GM21390 (cell line): ENCODE measurements at regions not wholly inside any gene's neighbourhood (a gene's known extent, or its start where the extent isn't known, plus 50 kb on each side); places are given as distances from the start of the nearest gene placed in this dataset.
"Not testable (repeated sequence)": the region's sequence is repeated elsewhere in the genome, so short reads cannot be mapped to it uniquely, and the experiment has no call there.

Experiments used
- ATAC-seq: cut with Tn5 transposase; IDR thresholded peaks from one replicate; pipeline ENCODE4 v1.9.1; 2021; ENCODE audit not compliant: unreplicated experiment

DNA sequence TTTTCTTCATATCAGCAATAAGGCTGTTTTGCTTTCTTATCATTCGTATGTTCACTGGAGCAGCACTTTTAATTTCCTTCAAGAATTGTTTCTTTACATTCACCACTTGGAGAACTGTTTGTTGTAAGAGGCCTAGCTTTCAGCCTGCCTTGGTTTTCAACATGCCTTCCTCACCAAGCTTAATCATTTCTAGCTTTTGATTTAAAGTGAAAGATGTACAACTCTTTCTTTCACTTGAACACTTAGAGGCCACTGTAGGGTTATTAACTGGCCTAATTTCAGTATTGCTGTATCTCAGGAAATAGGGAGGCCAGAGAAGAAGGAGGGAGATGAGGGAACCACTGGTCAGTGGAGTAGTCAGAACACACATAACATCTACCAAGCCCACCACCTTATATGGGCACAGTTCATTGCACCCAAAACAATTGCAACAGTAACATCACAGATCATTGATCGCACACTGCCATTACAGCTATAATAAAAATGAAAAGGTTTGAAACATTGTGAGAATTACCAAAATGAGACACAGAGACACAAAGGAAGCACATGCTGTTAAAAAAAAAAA is 181.4 kb upstream of the TUBA3C start:
- ATAC-seq = peak; percentile 78

DNA sequence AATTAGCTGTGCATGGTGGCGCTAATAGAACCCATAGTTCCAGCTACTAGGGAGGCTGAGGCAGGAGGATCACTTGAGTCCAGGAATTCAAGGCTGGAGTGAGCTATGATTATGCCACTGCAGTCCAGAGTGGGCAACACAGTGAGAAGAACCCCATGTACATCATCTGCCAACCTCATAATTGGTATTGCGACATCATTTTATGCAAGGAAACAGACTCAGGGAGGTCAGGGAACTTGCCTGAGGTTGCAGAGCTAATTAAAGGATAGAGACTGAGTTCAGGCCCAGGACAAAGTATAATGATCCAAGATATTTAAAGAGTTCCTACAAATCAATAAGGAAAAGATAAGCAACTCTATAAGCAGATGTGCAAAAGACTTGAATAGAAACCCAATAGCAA is 178.1 kb upstream of the TUBA3C start:
- ATAC-seq = not testable (repeated sequence)

DNA sequence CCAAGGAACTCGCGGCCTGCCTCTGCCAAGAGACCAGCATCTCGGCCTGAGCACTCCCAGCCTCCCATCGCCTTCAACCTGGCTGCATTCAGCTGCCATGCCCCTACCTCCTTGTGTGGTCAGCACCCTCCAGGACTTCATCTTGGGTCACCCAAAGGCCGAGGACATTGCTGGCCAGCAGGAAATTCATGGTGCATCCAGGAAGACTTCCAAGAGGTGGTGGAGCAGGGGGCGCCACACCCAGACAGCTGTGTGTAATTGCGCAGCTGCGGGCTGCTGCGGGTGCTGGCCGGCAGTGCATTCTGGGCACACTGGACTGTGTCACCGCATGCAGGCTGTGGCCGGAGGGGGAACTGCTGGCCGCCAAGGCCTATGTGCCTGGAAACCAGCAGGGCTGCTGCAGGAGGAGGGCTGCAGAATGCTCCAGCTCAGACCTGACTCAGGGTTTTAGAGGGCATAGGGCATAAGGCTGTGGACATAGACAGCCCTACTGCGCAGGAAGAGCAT is 164.3 kb upstream of the TUBA3C start:
- ATAC-seq = no peak

DNA sequence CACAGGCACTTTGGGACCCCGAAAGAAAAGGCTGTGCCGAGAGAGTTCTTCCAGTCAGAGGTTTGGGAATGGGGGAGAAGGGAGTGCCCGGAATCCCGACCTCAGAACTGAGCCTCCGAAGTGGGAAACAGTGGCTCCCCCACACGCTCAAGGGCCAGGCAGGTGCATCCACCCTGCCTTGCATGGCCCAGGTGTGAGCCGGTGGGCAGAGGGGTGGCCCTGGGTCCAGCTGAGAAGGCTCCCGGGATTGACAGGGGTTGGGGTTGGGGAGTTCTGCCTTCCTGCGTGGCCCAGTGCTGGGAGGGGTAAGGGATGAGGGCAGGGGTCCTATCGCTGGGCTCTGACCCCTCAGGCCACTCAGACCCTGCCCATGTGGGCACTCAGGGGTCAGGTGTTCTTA is 163.5 kb upstream of the TUBA3C start:
- no peak for ATAC-seq

DNA sequence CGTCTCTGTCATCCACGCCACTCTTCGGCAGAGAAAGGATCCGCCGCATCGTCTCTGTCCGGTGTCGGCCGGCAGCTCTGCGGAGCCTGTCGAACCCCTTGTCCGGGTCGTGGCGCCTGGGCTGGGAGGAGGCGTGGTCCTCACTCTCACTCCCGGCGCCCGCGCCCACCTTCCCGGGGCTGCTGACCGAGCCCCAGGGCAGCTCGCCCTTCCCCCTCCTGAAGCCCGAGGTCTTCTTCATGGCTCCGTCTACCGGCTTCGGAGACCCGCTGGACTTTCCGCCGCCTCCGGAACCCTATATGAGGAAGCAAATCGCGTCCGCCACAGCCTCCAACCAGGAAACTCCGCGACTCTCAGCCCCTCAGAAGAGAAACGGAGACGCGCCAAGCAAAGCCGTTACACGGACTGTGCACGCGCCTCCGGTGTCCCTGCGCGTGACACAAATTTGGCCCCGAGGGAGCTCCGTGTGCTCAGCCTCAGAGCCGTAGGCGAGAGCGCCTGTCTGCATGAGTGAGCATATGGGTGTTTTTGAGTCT is 163.0 kb upstream of the TUBA3C start:
- peak; percentile 71 for ATAC-seq

DNA sequence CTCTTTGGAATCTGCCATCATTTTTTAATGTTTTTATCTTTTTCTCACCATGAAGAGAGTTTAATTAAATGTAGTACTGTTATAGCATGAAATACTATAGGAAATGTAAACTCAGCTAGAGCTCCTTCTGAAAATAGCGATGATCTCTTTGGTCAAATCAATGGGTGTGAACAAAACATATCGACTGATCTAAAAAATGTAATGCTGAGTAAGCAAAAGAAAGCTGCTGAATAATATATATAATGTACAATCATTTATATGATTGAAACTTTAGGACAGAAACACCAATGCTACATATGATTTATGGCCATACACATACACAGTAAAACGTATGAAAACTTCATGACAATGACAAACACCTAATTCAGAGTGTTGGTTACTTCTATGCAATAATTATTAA is 150.8 kb upstream of the TUBA3C start:
- ATAC-seq = no peak

DNA sequence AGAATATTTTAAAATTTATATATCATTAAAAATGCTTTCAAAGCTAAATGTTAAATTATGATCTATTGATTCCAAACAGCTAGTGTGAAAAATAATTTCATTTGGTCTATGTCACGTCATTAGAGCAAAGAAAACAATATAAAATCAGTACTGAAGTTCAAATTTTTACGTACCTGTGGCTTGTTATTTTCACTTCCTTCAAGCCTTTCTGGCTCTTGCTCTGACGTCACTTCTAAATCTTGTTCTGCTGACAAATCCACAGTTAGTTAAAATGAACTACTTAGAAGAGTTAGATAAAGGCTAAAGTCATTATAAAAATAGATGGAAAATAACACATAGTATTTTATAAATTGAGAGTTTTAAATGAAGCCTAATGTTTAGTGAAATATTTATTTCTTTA is 147.7 kb upstream of the TUBA3C start:
- no peak for ATAC-seq

DNA sequence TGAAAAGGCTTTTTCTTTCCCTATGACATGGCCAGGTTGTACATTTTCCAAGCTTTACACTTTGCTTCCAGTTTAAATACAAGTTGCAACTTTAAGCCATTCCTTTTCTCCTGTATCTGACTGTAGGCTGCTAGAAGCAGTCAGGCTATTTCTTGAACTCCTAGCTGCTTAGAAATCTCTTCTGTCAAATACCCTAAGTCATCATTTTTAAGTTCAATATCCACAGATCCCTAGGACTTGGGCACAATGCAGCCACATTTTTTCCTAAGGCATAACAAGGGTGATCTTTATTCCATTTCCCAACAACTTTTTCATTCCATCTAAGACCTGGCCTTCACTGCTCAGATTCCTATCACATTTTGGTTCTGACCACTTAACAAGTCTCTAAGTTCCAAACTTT is 142.7 kb upstream of the TUBA3C start:
- ATAC-seq = no peak

DNA sequence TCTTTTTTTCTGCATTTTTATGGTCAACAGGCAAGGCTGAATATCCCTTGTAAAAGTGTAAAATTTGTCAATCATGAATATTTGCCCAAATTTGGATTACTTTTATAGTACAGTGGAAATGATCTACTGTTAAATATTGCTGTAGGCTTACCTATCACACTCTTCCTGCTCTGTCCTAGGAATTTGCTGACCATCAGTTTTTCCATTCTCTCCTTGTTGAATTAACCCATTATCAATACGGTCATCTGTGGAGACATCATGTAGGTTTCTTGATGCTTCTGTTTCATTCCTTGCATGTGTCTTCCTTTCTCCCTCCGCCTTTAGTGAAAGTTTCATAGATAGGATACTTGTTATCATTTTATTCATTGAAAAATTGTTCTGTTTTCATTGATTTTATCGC is 139.6 kb upstream of the TUBA3C start:
- ATAC-seq = no peak

DNA sequence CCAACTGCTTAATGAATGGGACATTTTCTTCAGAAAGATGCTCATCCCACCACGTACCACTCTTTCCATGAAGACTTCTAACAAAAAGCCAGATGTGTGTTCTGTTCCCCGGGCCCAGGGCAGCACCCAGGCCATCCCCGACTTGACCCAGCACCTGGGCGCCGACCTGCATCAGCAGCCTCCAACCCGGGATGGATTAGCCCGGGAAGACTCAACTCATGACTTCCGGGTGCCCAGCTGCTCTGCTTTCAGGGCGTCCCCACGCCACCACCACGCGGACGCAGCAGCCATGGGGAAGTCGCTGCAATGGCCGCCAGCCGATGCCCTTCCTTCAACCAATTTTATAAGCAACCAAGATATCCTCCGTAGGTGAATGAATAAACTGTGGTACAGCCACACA is 123.8 kb upstream of the TUBA3C start:
- no peak for ATAC-seq

DNA sequence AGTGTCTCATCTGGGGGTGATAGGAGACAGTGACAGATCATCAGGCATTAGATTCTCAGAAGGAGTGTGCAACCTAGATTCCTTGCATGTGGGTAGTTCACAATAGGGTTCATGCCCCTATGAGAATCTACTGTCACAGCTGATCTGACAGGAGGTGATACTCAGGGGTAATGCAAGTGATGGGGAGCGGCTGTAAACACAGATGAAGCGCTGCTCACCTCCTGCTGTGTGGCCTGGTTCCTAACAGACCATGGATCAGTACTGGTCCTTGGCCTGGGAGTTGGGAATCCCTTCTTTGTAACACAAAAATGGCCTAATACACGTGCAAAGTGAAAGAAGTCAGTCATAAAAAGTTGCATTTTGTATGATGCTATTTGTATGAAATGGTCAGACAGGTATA is 107.6 kb upstream of the TUBA3C start:
- ATAC-seq = no peak

DNA sequence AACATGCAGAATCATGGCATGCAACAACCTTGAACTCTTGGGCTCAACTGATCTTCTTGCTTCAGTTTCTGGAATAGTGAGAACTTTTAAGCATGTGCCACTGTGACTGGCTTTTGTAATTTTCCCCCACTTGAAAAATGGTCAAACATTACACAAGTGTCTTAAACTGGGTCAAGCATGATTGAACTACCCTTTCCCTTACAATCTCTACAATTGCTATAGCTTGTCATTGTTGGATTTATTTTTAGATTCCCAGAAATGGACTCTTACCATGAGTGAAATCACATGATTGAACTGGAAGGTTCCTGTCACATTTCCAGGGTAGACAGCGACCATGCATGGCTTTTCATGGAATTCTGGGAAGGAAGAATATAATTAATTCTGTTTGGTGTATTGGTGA is 102.2 kb upstream of the TUBA3C start:
- no peak for ATAC-seq

DNA sequence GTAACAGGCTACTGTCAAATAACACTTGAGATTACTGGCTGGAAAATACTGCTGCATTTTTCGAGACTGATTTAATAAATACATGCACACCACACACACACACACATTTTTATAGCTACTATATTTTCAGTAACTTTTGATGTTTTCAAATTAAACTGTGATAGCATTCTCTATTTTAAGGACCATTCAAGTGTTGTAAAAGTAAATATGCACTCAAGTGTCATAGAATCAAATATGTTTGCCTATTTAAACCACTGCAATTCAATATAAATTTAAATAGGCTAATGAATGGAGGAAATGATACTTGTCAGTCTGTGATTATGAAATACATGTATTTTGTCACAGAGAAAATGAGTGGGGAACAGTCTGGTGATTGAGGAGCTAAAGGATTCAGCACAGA is 86.7 kb upstream of the TUBA3C start:
- no peak for ATAC-seq

DNA sequence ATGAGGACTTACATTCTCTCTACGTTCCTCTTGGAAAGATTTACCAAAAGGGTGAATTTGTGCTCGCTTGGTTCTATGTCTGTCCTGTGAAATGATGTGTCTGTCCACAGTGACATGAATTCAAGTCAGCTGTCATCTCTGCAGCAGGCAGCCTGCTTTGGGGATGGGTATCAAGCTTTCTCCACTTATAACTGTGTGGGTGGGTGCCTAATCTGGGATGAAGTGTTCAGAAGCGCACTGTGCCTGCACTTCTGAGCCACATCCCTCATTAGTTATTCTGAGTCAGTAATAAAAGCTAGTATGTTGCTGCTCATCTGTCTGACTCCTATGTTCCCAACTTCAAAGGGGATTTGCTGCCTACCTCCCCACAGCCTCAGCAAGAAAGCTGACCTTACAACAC is 86.1 kb upstream of the TUBA3C start:
- ATAC-seq = no peak

DNA sequence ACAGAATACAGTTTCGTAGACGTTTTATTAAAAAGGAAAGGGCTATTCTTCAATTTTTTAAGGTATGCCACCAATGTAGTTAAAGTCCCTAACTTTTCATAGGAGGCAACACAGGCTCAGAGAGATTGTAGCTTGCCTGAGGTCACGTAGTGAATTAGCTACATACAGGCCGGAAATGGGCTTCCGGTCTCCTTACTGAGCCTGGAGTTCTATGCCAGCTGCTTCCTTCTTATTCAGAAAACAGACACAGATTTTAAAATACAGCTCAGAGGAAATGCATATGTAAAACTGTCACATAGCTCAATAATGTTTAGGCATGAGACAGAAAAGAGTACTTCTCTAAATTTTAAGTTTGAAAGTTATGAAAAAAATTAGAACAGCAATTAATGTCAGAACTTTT is 85.4 kb upstream of the TUBA3C start:
- ATAC-seq = no peak

DNA sequence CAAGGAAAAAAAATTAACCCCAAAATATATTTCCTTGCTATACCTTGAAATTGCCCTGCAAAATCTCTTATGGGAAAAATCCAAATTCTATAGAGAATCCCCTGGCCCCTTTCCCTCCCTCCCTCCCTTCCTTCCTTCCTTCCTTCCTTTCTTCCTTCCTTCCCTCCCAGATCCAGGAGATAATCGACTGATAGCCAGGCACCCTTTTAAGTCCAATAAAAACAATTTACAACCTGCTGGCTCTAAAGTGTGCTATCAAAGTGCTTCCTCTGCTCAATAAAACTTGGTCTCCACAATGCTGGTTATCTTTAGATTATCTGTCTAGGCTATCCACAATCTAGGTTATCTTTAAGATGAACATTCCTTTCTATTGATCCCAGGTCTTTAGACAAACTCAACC is 83.1 kb upstream of the TUBA3C start:
- no peak for ATAC-seq

DNA sequence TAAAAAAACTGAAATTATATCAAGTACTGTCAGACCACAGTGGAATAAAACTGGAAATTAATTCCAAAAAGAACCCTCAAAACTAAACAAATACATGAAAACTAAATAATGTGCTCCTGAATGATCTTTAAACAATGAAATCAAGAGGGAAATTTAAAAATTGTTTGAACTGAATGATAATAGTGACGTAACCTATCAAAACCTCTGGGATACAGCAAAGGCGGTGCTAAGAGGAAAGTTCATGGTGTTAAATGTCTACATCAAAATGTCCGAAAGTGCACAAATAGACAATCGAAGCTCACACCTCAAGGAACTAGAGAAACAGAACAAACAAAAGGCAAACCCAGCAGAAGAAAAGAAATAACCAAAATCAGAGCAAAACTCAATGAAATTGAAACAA is 70.8 kb upstream of the TUBA3C start:
- no peak for ATAC-seq

DNA sequence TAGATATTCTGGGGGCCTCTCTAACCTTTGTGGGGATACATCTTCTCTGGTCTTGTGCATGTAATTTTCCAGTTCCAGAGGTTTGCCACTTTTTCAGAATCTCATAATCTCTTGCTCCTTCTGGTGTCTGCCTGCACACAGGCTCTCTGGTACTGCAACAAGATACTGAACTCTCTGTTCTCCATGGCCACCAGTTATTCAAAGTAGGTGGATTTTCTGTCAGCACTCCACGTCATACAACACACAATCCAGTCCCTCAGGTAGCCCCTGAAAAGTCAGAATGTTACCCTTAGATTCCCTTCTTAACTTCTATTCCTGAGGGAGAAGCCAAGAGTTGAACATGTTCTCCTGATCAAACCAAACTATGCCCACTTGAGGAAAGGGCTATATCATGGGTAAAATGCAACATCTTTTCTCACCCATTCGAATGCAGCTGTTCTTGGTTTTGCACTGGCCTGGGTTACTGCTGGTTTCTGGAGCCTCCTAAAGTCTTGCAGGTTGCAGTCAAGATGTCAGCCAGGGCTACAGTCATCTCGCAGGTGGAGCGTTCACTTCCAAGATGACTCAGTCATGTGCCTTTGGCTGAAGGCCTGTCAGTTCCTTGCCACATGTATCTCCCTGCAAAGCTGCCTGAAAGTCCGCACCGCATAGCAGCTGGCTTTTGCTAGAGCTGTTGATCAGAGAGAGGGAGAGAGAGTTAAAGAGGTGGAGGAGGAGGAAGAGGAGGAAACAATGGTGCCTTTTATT is 57.7 kb upstream of the TUBA3C start:
- no peak for ATAC-seq
